ENCODE measurements at regions not wholly inside any gene's neighbourhood (a gene's known extent, or its start where the extent isn't known, plus 50 kb on each side); places are given as distances from the start of the nearest gene placed in this dataset.

DNA sequence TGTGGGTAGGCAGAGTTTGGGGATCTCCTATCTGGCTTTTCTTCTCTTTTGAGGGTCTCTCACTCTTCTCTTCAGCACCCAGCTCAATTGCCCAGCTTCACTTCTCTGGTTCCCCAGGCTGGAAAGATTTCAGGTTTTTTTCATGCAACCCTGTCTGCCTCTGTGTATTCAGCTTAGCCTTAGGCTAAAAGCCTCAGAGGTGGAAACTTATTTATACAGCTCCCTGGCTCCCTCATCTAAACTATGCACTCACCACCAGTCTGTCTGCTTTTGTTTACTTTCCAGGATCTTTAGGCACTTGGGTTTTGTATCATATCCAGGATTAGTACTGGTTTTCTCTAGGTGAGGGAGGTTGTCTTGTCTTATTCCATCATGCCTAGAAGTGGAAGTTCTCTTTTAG, 540.2 kb upstream of the TRPC7 start:
- H3K9me2 ChIP-seq (ENCODE audit: insufficient read depth): no peaks in the 10 kb centered on the region
- DNase-seq (ENCODE audit: low spot score) (no peak), ATAC-seq (no peak)
- H3K79me2 ChIP-seq (replicated peaks; ENCODE audit: insufficient read depth): no peaks in the 10 kb centered on the region
- H3K36me3 Mint-ChIP-seq (ENCODE audit: low read depth): no peaks in the 10 kb centered on the region; the same call in 2 of the 3 replicates
- H4K20me1 ChIP-seq (replicated peaks; ENCODE audit: insufficient read depth): no peaks in the 10 kb centered on the region
- no peak for TF ChIP-seq EZH2phosphoT487 (IDR thresholded peaks at IDR 0.05; ENCODE audit: unreplicated experiment)
- TF ChIP-seq ETS1 (IDR thresholded peaks at IDR 0.05): no peak
- TF ChIP-seq EZH2 (IDR thresholded peaks at IDR 0.05; ENCODE audit: low read depth, unreplicated experiment): no peak
- no peak for TF ChIP-seq ZNF331 (CRISPR knock-in tag; IDR thresholded peaks at IDR 0.05; ENCODE audit: low read depth)
- no peak for TF ChIP-seq NANOG (IDR thresholded peaks at IDR 0.05; ENCODE audit: borderline replicate concordance)
- TF ChIP-seq JUNB (IDR thresholded peaks at IDR 0.05; ENCODE audit: unreplicated experiment): no peak
- no peak for TF ChIP-seq CREB1 (CRISPR knock-in tag; IDR thresholded peaks at IDR 0.05; ENCODE audit: low read depth)
- TF ChIP-seq POLR2AphosphoS5 (IDR thresholded peaks at IDR 0.05; ENCODE audit: low read depth): no peak
- TF ChIP-seq, protein P1, sequence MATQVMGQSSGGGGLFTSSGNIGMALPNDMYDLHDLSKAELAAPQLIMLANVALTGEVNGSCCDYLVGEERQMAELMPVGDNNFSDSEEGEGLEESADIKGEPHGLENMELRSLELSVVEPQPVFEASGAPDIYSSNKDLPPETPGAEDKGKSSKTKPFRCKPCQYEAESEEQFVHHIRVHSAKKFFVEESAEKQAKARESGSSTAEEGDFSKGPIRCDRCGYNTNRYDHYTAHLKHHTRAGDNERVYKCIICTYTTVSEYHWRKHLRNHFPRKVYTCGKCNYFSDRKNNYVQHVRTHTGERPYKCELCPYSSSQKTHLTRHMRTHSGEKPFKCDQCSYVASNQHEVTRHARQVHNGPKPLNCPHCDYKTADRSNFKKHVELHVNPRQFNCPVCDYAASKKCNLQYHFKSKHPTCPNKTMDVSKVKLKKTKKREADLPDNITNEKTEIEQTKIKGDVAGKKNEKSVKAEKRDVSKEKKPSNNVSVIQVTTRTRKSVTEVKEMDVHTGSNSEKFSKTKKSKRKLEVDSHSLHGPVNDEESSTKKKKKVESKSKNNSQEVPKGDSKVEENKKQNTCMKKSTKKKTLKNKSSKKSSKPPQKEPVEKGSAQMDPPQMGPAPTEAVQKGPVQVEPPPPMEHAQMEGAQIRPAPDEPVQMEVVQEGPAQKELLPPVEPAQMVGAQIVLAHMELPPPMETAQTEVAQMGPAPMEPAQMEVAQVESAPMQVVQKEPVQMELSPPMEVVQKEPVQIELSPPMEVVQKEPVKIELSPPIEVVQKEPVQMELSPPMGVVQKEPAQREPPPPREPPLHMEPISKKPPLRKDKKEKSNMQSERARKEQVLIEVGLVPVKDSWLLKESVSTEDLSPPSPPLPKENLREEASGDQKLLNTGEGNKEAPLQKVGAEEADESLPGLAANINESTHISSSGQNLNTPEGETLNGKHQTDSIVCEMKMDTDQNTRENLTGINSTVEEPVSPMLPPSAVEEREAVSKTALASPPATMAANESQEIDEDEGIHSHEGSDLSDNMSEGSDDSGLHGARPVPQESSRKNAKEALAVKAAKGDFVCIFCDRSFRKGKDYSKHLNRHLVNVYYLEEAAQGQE (IDR thresholded peaks at IDR 0.05; ENCODE audit: unreplicated experiment): no peak
- no peak for TF ChIP-seq STAT1 (IDR thresholded peaks at IDR 0.05; ENCODE audit: unreplicated experiment)
- H3K27me3 Mint-ChIP-seq (ENCODE audit: insufficient read depth, low read depth, poor library complexity): no peaks in the 10 kb centered on the region
- H3F3A ChIP-seq (replicated peaks; ENCODE audit: low read depth): no peaks in the 10 kb centered on the region
- H3K4me1 ChIP-seq (ENCODE audit: insufficient read depth): peaks cover 18% of the 10 kb centered on the region
- no peak overlapping the region for H3K27ac ChIP-seq (ENCODE audit: low read depth)
- no peaks in the 10 kb centered on the region for H3K36me3 ChIP-seq (ENCODE audit: insufficient read depth)
- H3K4me3 Mint-ChIP-seq: no peak overlapping the region
- H3K9me3 Mint-ChIP-seq: peaks cover 8% of the 10 kb centered on the region; the same call in 2 of the 3 replicates
- H3K4me3 ChIP-seq: no peak overlapping the region
- peaks cover 27% of the 10 kb centered on the region for H3K4me1 Mint-ChIP-seq
- H3K4me2 ChIP-seq: no peak overlapping the region
- H3K27ac Mint-ChIP-seq: no peak overlapping the region
- no peaks in the 10 kb centered on the region for H3K27me3 ChIP-seq (ENCODE audit: insufficient read depth)
- H2AFZ ChIP-seq: no peak overlapping the region; the same call in 1 of the 2 replicates

- H3K27me3 ChIP-seq (ENCODE audit: insufficient read depth): no peaks in the 10 kb centered on the region
- Mint-ChIP-seq H3K4me3 (no peak overlapping the region), H3K36me3 (ENCODE audit: low read depth) (peaks cover 3% of the 10 kb centered on the region; the same call in 1 of the 3 replicates), H3K27ac (no peak overlapping the region), H3K27me3 (ENCODE audit: insufficient read depth, low read depth, poor library complexity) (no peaks in the 10 kb centered on the region), H3K4me1 (peaks cover 15% of the 10 kb centered on the region), H3K9me3 (peaks cover 9% of the 10 kb centered on the region)
- H3K27ac ChIP-seq (ENCODE audit: low read depth): no peak overlapping the region
- H3K79me2 ChIP-seq (replicated peaks; ENCODE audit: insufficient read depth): no peaks in the 10 kb centered on the region
- H3K4me3 ChIP-seq: no peak overlapping the region
- H3K36me3 ChIP-seq (ENCODE audit: insufficient read depth): no peaks in the 10 kb centered on the region
- ATAC-seq: no peak
- no peaks in the 10 kb centered on the region for H4K20me1 ChIP-seq (replicated peaks; ENCODE audit: insufficient read depth)
- H3K4me2 ChIP-seq: no peak overlapping the region
- no peak for DNase-seq (ENCODE audit: low spot score)
- H3K4me1 ChIP-seq (ENCODE audit: insufficient read depth): peaks cover 10% of the 10 kb centered on the region
- H3K9me2 ChIP-seq (ENCODE audit: insufficient read depth): no peaks in the 10 kb centered on the region
- no peaks in the 10 kb centered on the region for H3F3A ChIP-seq (replicated peaks; ENCODE audit: low read depth)
- no peak overlapping the region for H2AFZ ChIP-seq
- TF ChIP-seq ZNF331 (CRISPR knock-in tag; IDR thresholded peaks at IDR 0.05; ENCODE audit: low read depth): no peak
- TF ChIP-seq STAT1 (IDR thresholded peaks at IDR 0.05; ENCODE audit: unreplicated experiment): no peak
Observed at GRCh38 chr5:136894070-136894469, 528.7 kb upstream of the TRPC7 start.

Data from GM23338 (cell line).